Left forelimb (tissue), 1 donor: ENCODE measurements at regions not wholly inside any gene's neighbourhood (a gene's known extent, or its start where the extent isn't known, plus 50 kb on each side); places are given as distances from the start of the nearest gene placed in this dataset.
"Not testable (repeated sequence)": the region's sequence is repeated elsewhere in the genome, so short reads cannot be mapped to it uniquely, and the experiment has no call there.

Experiments used
- DNase-seq: peaks from one replicate; pipeline ENCODE4 v3.0.0-alpha.2; 2018; ENCODE audit warnings: low spot score

DNA sequence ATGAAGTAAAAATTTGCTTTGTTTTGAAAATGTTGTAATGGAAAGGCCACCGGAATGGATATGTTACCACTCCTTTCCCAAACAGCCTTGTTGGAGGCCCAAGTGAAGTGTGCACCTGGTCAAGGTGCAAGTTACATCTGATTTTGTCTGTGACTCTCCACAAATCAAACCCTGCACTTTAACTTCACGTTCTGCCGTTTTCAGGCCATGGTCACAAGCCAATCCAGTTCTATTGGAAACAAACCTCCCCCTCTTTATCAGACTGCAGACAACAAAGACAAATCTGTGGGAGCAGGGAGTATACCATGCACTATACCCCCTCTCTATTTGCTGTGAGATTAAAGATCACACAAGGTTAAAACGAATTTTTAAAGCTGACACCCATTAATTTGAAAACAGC, 155.6 kb upstream of the RFC3 start:
- no peak for DNase-seq

DNA sequence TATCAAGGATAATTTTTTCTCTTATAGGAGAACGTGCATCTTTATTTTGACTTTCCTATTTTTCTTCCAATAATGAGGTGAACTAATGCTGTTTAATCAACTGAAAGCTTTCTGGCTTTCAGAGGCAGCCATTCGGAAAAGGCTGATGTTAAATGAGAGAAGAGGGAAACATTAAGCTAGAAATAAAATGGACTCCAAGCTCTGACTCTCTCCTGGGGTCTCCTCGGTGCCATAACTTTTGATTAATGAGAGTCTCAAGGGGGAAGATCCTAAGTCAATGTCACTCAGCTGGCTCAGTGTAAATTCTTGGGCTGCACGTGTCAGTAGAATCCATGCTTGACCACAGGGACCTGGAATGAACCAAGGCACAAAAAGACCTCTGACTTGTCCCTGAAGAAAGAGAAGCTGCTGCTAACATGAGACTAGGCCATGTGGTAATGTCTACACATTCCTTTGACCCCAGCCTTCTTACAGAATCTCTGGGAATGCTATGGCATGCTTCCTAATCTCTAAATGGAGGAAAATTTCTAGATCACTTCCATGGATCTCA, 152.2 kb upstream of the RFC3 start:
- no peak for DNase-seq

DNA sequence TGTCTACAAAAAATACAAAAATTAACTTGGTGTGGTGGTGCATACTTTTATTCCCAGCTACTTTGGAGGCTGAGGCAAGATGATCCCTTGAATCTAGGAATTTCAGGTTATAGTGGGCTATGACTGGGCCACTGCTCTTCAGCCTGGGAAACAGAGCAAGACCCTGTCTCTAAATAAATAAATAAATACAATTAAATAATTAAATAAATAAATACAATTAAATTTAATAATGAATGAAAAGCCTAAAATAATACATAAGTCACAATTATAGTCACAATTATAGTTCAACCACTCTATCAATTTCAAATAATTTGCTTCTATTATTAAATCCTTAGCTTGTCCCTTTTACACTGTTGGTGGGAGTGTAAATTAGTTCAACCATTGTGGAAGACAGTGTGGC, 146.4 kb upstream of the RFC3 start:
- DNase-seq: no peak

GRCh38 chr13:33672022-33672421, 145.9 kb upstream of the RFC3 start:
- DNase-seq: not testable (repeated sequence)

- no peak for DNase-seq
Observed at GRCh38 chr13:33676045-33676989, 141.6 kb upstream of the RFC3 start.

DNA sequence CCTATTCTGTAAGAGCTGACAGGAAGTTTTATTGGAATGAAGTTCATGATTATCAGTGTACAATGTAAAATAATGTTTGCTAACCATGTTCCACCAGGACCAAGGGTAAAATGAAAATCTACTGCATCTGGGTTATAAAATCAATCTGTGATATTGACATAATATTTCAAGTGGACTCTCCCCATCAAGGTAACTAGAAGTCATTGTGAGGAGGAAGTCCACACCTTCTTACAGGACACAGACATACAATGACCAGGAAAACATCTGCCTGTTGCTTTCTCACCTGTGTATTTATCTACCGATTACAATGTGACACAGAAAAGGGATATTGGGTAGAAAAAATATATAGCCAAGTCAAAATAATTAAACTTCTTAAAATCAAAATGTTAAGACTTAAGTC, 140.7 kb upstream of the RFC3 start:
- DNase-seq: no peak

DNA sequence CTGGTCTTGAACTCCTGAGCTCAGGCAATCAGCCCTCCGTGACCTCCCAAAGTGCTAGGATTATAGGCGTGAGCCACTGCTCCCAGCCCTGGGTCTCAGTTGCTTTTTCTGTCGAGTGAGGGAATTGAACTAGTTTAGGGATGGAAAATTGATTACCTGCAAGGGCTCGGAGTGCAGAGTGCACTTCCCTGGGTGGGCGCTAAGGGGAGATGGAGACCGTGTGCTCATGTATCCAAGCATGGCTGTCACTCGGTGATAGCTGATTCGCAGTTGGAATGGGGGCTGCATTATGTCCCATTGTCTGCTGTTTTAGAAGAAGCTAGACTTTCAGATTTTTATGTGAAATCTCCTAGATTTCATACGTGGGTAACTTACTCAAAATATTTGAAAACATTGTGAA, 139.9 kb upstream of the RFC3 start:
- DNase-seq: no peak

- DNase-seq: no peak
Observed at GRCh38 chr13:33678906-33679657, 138.9 kb upstream of the RFC3 start.

DNA sequence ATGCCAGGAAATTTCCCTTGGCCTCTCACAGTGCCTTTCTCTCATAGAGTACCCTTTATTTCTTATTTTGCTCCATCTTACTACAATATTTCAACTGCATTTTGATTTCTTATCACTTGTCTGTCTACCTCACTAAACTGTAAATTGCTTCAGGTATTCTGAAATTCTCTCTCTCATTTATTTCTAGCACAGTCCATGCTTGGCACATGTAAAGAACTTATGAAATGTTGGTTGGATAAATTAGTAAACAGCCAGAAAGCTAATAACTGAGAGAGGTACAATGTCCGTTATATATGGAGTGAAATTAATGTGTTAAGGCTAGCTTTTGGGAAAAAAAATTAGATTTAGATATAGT, 138.3 kb upstream of the RFC3 start:
- no peak for DNase-seq

- DNase-seq: no peak
Observed at GRCh38 chr13:33682020-33682564, 135.9 kb upstream of the RFC3 start.

GRCh38 chr13:33682646-33683045, 135.3 kb upstream of the RFC3 start:
- not testable (repeated sequence) for DNase-seq

- no peak for DNase-seq
Observed at GRCh38 chr13:33683376-33683775, 134.6 kb upstream of the RFC3 start.

- no peak for DNase-seq
Observed at GRCh38 chr13:33684874-33685273, 133.1 kb upstream of the RFC3 start.

DNA sequence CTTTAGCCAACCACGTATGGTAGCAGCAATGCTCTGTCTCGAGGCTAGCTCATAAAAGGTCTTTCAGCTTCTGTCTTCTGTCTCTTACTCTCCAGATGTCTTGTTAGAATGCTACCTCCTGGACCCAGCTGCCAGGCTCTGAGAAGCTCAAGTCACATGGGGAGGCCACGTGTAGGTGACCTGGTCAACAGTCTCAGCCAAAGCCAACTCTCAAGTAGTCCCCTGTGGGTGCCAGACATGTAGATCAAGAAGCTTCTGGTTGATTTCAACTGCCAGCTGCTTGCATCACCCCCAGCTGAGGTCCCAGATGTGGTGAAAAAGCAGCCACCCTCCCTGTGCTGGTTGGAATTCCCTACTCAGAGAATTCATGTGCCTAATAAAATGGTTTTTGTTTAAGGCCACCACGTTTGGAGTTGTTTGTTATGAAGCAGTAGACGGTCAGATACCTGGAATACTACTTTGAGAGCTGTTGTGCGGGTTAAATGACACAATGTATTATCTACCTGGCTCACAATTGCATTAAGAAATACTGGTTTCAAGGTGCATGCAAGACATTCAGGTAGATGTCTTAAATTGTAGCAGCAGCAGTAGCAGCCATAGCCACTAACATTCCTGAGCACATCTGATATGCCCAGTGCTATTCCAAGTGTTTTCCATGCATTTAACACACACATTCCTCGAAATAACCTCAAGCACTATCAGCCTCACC, 131.0 kb upstream of the RFC3 start:
- no peak for DNase-seq

GRCh38 chr13:33690354-33690753, 127.6 kb upstream of the RFC3 start:
- no peak for DNase-seq

GRCh38 chr13:33691980-33692379, 126.0 kb upstream of the RFC3 start:
- DNase-seq: no peak

DNA sequence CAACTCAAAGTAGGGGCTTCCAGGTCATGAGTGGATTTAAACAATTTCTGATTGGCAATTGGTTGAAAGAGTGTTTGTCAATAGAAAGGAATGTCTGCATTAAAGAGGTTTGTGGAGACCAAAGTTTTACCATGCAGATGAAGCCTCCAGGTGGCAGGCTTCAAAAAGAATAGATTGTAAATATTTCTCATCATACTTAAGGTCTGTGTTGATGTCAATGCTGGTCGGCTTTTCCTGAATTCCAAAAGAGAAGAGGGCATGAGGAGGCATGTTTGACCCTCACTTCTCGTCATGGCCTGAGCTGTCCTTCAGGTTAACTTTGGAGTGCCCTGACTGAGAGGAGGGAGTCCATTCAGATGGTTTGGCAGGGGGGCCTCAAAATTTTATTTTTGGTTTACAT, 125.4 kb upstream of the RFC3 start:
- DNase-seq: no peak

- DNase-seq: no peak
Observed at GRCh38 chr13:33694546-33694945, 123.4 kb upstream of the RFC3 start.

DNA sequence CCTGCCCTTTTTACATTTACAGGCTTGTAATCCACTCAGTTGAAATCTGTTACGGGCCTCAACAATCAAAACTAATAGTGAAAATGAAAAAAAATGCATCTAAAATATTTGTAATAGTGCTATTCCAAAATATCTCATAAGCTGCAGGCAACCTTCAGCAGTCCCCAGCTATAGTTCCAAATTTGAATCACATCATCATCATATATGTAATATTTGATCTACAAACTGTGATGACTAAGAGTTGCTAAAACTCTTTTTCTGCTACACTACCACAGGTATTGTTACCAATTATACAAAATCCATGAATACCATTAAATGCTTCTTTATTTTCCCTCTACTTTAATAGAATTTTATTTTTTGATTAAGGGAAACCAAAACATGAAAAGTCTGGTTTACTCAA, 121.4 kb upstream of the RFC3 start:
- no peak for DNase-seq

DNA sequence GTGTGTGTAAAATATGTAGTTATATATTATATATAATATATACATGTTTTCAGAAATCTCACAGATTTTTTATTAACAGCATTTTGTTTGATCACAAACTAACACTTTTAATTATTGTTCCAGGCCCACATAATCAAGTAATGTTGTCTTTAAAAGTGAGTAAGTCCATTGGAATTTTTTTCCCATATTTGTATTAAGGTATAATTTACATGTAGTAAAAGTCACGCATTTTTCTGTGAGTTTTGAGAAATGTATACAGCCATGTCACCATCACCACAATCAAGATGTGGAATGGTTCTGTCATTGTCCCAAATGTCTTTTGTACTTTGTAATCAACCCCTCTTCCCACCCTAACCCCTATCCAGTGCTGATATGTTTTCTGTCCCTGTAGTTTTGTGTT, 120.0 kb upstream of the RFC3 start:
- DNase-seq: no peak

DNA sequence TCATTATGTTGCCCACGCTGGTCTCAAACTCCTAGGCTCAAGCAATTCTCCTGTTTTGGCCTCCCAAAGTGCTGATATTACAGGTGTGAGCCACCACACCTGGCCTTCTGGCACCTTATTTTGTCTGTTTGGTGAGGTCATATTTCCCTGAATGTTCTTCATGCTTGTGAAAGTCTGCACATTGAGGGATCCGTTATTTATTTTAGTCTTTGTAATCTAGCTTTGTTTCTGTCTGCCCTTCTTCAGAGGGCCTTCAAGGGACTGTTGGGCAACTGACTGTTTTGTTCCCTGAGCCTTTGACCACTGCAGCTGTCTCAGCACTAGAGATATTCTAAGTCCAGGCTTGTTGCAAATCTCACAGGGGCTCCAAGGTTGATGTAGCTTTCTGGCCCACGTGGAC, 110.5 kb upstream of the RFC3 start:
- no peak for DNase-seq

DNA sequence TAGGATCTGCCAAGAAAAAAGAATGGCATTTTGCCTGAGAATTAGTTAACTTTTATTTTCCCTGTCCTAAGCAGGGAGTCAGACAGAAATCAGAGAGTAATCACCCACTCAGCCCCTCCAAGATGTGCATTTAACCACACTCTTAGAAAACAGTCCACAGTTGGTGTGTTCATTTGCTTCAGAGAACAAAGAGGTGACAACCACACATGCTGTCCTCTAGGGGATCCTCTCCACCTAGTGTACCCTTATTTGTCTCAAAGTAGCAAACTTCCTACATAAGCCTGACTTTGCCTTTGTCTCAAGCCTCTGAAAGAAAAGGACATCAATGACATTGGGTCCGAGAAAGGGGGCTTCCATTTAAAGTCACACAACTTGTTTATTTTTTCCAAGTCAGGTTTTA, 107.0 kb upstream of the RFC3 start:
- no peak for DNase-seq
